Frontal cortex (tissue), 3 donors: ENCODE measurements at regions not wholly inside any gene's neighbourhood (a gene's known extent, or its start where the extent isn't known, plus 50 kb on each side); places are given as distances from the start of the nearest gene placed in this dataset.
A peak's percentile ranks its signal among the peaks of the same experiment; 100 is the strongest.

ENCODE experiments used
- DNase-seq, 2 donors: peaks; one replicate each; pipeline ENCODE4 v3.0.0; 2012; ENCODE audit warnings: low spot score in 2 of 2
- FAIRE-seq: peaks from 2 replicates; lab custom pipeline; 2012; peaks lifted over from hg19 to GRCh38; lab: Jason Lieb, UNC
- donor health status: control.
- donor health status: control.
- donor health status: control.

GRCh38 chr2:144219979-144220378 is 299.9 kb downstream of the ZEB2 start:
- no peak for FAIRE-seq

GRCh38 chr2:144217853-144218633 is 301.9 kb downstream of the ZEB2 start:
- no peak for FAIRE-seq
- DNase-seq = no peak

More at GRCh38 chr2:144219979-144220378, 299.9 kb downstream of the ZEB2 start:
- DNase-seq = no peak

- DNase-seq (no peak), FAIRE-seq (no peak)
These were observed 303.9 kb downstream of the ZEB2 start for GRCh38 chr2:144215701-144216675.

- DNase-seq (no peak), FAIRE-seq (no peak)
These were observed 304.7 kb downstream of the ZEB2 start for GRCh38 chr2:144215207-144215606.

GRCh38 chr2:144213797-144214196 is 306.1 kb downstream of the ZEB2 start:
- DNase-seq (no peak), FAIRE-seq (no peak)

GRCh38 chr2:144211826-144212225 is 308.1 kb downstream of the ZEB2 start:
- DNase-seq = no peak
- no peak for FAIRE-seq

GRCh38 chr2:144211065-144211464 is 308.9 kb downstream of the ZEB2 start:
- FAIRE-seq = no peak
- DNase-seq = no peak

- no peak for DNase-seq
- no peak for FAIRE-seq
These were observed 309.8 kb downstream of the ZEB2 start for GRCh38 chr2:144210076-144210475.

GRCh38 chr2:144208924-144209323 is 311.0 kb downstream of the ZEB2 start:
- DNase-seq (no peak), FAIRE-seq (peak; percentile 42)

- DNase-seq (no peak), FAIRE-seq (no peak)
These were observed 313.9 kb downstream of the ZEB2 start for GRCh38 chr2:144206019-144206418.

- FAIRE-seq (no peak), DNase-seq (no peak)
These were observed 318.0 kb downstream of the ZEB2 start for GRCh38 chr2:144201868-144202468.

- no peak for FAIRE-seq
These were observed 318.8 kb downstream of the ZEB2 start for GRCh38 chr2:144201126-144201525.

GRCh38 chr2:144198116-144198515 is 321.8 kb downstream of the ZEB2 start:
- DNase-seq (no peak), FAIRE-seq (no peak)

More at GRCh38 chr2:144201126-144201525, 318.8 kb downstream of the ZEB2 start:
- no peak for DNase-seq

GRCh38 chr2:144194326-144195071 is 325.4 kb downstream of the ZEB2 start:
- FAIRE-seq (no peak), DNase-seq (no peak)

GRCh38 chr2:144190908-144191605 is 328.9 kb downstream of the ZEB2 start:
- no peak for FAIRE-seq
- DNase-seq = no peak

GRCh38 chr2:144183727-144184126 is 336.2 kb downstream of the ZEB2 start:
- FAIRE-seq (no peak), DNase-seq (no peak)

GRCh38 chr2:144181001-144181400 is 338.9 kb downstream of the ZEB2 start:
- no peak for FAIRE-seq
- DNase-seq = no peak

- FAIRE-seq = peak; percentile 81
- no peak for DNase-seq
These were observed 339.8 kb downstream of the ZEB2 start for GRCh38 chr2:144180131-144180530.

GRCh38 chr2:144170179-144170578 is 349.7 kb downstream of the ZEB2 start:
- no peak for DNase-seq
- FAIRE-seq = no peak
